HUES64 (cell line): ENCODE measurements at regions not wholly inside any gene's neighbourhood (a gene's known extent, or its start where the extent isn't known, plus 50 kb on each side); places are given as distances from the start of the nearest gene placed in this dataset.
A peak's percentile ranks its signal among the peaks of the same experiment; 100 is the strongest.
"Not testable (repeated sequence)": the region's sequence is repeated elsewhere in the genome, so short reads cannot be mapped to it uniquely, and the experiment has no call there.

Experiments
- H3K27ac ChIP-seq: 2 replicates; pipeline ENCODE4 v1.7.0; 2013; ENCODE audit warnings: low read depth, low read length, inconsistent platforms
- H3K27me3 ChIP-seq: 2 replicates; pipeline ENCODE4 v1.6.1; 2013; ENCODE audit warnings: mild to moderate bottlenecking, low read length; ENCODE audit not compliant: insufficient read depth
- H3K36me3 ChIP-seq: 2 replicates; pipeline ENCODE4 v1.6.1; 2013; ENCODE audit warnings: mild to moderate bottlenecking, low read length; ENCODE audit not compliant: insufficient read depth
- H3K4me1 ChIP-seq: 2 replicates; pipeline ENCODE4 v1.6.1; 2013; ENCODE audit warnings: mild to moderate bottlenecking, low read length, moderate library complexity; ENCODE audit not compliant: insufficient read depth
- H3K4me3 ChIP-seq: 2 replicates; pipeline ENCODE4 v1.5.1; 2013; ENCODE audit warnings: mild to moderate bottlenecking, low read length, moderate library complexity
- H3K9ac ChIP-seq: 2 replicates; pipeline ENCODE4 v1.6.1; 2013; ENCODE audit warnings: mild to moderate bottlenecking, low read depth, low read length
- H3K9me3 ChIP-seq: 2 replicates; pipeline ENCODE4 v1.6.1; 2013; ENCODE audit warnings: low read depth, low read length; ENCODE audit not compliant: insufficient read depth
- WGBS: fragments of 150-250, 120-280 bp; methylation state at CpG from one replicate; pipeline ENCODE4 v1.1.7; 2013; ENCODE audit warnings: missing lambda C conversion rate; 5-methylcytosine and 5-hydroxymethylcytosine counted together

DNA sequence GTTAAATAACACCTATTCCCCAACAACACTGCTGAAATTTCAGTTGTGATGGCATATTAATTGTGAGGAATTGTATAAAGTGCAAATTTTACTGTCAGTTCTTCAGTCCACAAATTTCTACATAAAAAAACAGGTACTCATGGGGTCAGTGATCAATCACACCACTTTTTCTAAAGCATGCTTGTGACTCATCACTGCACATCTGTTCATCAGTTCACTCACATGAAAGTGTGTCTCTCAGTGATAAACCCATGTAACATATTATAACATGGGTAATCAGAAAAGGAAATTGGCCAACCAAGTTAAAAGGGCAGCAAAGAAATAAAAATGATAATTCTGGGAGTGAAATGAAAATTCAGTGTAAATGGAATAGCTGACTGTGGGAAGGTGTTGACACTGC lies 234.7 kb upstream of the FKBP1C start:
- H3K4me3 ChIP-seq, result no peak overlapping the region
- H3K27ac ChIP-seq, result no peak overlapping the region
- no peak overlapping the region for H3K9ac ChIP-seq
- H3K9me3 ChIP-seq, result no peaks in the 10 kb centered on the region
- no peaks in the 10 kb centered on the region for H3K4me1 ChIP-seq
- no peaks in the 10 kb centered on the region for H3K27me3 ChIP-seq
- H3K36me3 ChIP-seq, result no peaks in the 10 kb centered on the region

DNA sequence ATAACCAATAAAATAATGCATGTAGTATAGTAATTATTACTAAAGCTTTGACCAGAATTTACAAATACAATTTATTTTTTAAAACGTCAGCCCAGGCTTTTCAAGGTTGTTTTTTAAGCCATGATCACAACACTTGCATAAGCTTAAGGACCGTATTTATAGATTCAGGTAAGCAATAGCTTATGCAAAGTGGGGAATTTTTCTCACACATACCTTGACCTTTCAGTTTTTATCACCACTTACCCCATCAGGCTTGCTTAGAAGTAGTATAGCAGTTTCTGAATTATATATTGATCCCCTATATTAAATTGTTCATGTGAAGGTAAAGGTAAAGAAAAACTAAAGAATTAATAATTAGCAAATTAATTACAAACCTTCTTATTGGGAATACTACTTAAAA lies 232.3 kb upstream of the FKBP1C start:
- H3K36me3 ChIP-seq, result no peaks in the 10 kb centered on the region
- no peak overlapping the region for H3K27ac ChIP-seq
- H3K9ac ChIP-seq, result no peak overlapping the region
- WGBS, result 100% methylated on average over 2 of the region's 2 CpGs
- H3K9me3 ChIP-seq, result no peaks in the 10 kb centered on the region
- H3K27me3 ChIP-seq, result no peaks in the 10 kb centered on the region
- H3K4me1 ChIP-seq, result no peaks in the 10 kb centered on the region
- no peak overlapping the region for H3K4me3 ChIP-seq

DNA sequence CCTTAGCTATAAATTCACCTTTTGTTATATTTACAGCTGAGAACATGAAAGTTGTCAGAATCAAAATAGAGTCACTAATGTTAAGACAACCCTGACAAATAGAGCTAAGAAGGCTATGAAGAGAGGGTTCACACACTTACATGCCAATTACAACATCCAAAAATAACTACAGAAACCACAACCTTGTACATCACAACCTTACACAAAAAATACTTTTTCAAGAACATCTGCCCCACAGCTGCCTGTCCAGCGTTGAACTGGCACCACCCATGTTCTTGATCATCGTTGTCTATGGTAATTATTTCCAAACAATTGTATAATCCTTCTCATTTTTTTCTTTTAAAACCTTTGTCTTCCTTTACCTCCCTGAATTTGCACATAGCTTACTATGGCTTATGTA lies 231.2 kb upstream of the FKBP1C start:
- H3K4me3 ChIP-seq, result no peak overlapping the region
- WGBS, result 97% methylated on average over 2 of the region's 2 CpGs
- H3K9me3 ChIP-seq, result no peaks in the 10 kb centered on the region
- no peaks in the 10 kb centered on the region for H3K27me3 ChIP-seq
- no peaks in the 10 kb centered on the region for H3K4me1 ChIP-seq
- H3K9ac ChIP-seq, result no peak overlapping the region
- H3K36me3 ChIP-seq, result no peaks in the 10 kb centered on the region
- no peak overlapping the region for H3K27ac ChIP-seq

DNA sequence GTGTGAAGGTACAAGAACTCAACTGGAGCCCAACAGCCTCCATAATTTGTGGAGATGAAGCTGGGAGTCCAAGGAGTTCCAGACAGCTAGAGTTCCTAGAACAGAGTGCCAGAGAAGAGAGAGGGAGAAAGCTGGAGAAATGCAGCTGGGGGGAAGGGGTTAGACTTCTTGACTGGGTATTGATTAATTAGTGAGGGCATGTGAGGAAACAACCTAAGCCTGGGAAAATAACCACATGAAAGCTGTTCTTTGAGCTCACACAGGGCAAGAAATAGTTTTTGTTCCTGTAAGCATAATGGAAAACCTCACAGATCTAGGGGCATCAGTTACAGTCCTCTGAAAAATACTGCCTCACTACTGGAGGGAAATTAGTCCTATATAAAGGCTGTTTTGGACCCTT lies 230.5 kb upstream of the FKBP1C start:
- Histone ChIP-seq H3K9me3 (no peaks in the 10 kb centered on the region), H3K4me1 (no peaks in the 10 kb centered on the region), H3K9ac (no peak overlapping the region), H3K36me3 (no peaks in the 10 kb centered on the region), H3K4me3 (no peak overlapping the region), H3K27me3 (no peaks in the 10 kb centered on the region), H3K27ac (no peak overlapping the region)

DNA sequence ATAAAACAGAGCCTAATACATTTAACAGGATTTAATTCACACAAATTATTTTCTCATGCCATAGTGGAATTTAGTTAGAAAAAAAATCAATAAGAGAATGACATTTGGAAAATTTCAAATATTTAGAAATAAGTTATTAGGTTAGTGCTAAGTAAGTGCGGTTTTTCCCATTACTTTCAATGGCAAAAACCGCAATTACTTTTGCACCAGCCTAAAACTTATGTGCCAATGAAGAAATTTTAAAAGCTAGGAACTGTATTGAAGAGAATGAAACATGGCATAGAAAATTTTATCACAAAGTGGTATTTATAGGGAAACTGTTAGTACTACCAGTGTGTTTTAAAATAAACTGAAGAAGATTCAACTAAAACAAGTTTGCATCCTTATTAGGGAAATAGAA lies 228.3 kb upstream of the FKBP1C start:
- H3K36me3 ChIP-seq, result no peaks in the 10 kb centered on the region
- H3K9me3 ChIP-seq, result no peaks in the 10 kb centered on the region
- no peak overlapping the region for H3K4me3 ChIP-seq
- H3K27ac ChIP-seq, result no peak overlapping the region
- no peaks in the 10 kb centered on the region for H3K4me1 ChIP-seq
- H3K9ac ChIP-seq, result no peak overlapping the region
- no CpG with 5 or more reads among the region's 2 CpGs for WGBS
- H3K27me3 ChIP-seq, result no peaks in the 10 kb centered on the region

DNA sequence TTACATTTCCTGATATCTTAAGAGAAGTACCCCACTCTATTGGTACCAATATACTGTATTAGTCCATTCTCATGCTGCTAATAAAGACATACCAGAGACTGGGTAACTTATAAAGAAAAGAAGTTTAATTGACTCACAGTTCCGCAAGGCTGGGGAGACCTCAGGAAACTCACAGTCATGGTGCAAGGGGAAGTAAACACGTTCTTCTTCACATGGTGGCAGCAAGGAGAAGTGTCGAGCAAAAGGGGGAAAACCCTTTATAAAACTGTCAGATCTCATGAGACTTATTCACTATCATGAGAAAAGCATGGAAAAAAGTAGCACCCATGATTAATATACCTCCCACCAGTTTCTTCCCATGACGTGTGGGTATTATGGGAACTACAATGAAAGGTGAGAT lies 219.6 kb upstream of the FKBP1C start:
- H3K4me1 ChIP-seq, H3K27me3 ChIP-seq, H3K9me3 ChIP-seq, H3K4me3 ChIP-seq, H3K27ac ChIP-seq, H3K9ac ChIP-seq, H3K36me3 ChIP-seq: not testable (repeated sequence)
- WGBS, result 97% methylated on average over 3 of the region's 4 CpGs

DNA sequence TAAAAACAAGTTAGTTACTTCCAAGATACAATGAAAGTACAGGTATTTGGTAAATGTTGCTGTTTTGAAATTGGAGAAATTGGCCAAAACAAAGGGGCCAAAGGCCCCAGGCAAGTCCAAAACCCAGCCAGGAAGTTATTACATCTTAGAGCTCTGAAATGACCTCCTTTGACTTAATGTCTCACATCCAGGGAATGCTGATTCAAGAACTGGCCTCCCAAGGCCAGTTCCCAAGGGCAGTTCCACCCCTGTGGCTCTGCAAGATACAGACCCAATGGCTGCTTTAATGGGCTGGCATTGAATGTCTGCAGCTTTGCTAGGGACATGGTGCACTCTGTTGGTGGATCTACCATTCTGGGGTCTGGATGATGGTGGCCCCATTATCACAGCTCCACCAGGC lies 217.3 kb upstream of the FKBP1C start:
- H3K9ac ChIP-seq, result no peak overlapping the region
- no peaks in the 10 kb centered on the region for H3K27me3 ChIP-seq
- H3K36me3 ChIP-seq, result no peaks in the 10 kb centered on the region
- peaks cover 4% of the 10 kb centered on the region; the same call in 1 of the 2 replicates for H3K4me1 ChIP-seq
- no peaks in the 10 kb centered on the region for H3K9me3 ChIP-seq
- no peak overlapping the region for H3K4me3 ChIP-seq
- no peak overlapping the region for H3K27ac ChIP-seq

DNA sequence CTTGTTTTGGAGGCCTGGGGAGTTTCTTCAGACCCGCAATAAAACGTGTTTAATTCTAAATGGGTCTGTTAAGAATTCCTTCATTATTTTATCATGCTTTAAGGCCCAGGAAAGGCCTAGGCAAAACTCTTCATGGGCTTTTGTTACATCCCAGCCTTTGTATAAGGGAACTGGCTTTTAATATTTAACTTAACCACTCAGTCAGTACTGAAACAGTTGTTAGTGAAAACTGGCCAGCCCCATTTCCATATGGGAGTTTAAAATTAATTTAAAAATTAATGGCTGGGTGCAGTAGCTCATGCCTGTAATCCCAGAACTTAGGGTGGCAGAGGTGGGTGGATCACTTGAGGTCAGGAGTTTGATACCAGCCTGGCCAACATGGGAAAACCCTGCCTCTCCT lies 213.2 kb upstream of the FKBP1C start:
- WGBS, result no CpG with 5 or more reads among the region's 2 CpGs
- no peak overlapping the region for H3K9ac ChIP-seq
- H3K36me3 ChIP-seq, result no peaks in the 10 kb centered on the region

DNA sequence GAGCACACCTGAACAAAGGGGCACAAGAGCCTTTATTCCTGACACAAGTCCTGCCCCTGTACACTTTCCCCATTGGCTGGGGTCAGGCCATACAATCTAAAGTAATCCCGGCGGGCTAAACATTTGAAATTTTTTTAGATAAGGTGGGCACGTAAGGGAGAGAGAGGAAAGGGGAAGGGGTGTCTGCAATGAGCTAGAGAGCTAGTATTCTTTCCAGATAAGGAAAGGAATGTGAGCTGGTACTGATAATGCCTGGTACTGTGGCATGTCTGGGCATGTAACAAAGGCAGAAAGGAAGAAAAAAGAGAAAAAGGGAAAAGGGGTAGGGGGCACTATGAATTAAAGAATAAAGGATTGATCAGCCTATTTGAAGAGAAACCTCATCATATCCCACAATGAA lies 212.0 kb upstream of the FKBP1C start:
- Histone ChIP-seq H3K27ac (peak overlapping the region; percentile 81), H3K9ac (peak overlapping the region; percentile 46), H3K4me1 (peaks cover 14% of the 10 kb centered on the region)
- WGBS, result 58% methylated on average over 3 of the region's 3 CpGs
- not testable (repeated sequence) for H3K36me3 ChIP-seq, H3K9me3 ChIP-seq, H3K4me3 ChIP-seq, H3K27me3 ChIP-seq

More for the DNA sequence above, 213.2 kb upstream of the FKBP1C start:
- no peaks in the 10 kb centered on the region for H3K9me3 ChIP-seq
- H3K27me3 ChIP-seq, result no peaks in the 10 kb centered on the region
- H3K4me1 ChIP-seq, result peaks cover 14% of the 10 kb centered on the region
- H3K27ac ChIP-seq, result no peak overlapping the region
- no peak overlapping the region for H3K4me3 ChIP-seq

DNA sequence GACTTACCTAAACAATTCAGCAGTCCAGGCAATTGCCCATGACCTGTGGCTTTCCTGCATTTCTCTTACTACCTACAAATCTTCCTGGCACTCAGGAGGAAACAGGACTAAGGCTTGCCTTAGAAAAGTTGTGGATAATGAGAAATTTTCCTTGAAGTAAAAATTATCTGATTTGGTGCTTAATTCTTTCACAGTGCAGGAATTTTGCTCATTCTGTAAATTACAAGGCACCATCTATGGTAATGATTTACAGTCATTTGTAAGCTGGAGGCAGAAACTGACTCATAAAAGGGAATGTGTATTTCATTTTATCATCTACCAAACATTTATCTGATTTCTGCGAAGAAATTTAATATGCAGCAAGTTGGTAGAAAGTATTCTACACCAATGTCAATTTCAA lies 211.5 kb upstream of the FKBP1C start:
- peak overlapping the region; percentile 46 for H3K9ac ChIP-seq
- H3K4me3 ChIP-seq, result no peak overlapping the region
- peaks cover 14% of the 10 kb centered on the region for H3K4me1 ChIP-seq
- H3K27me3 ChIP-seq, result no peaks in the 10 kb centered on the region
- no peaks in the 10 kb centered on the region for H3K9me3 ChIP-seq
- peak overlapping the region; percentile 81 for H3K27ac ChIP-seq
- H3K36me3 ChIP-seq, result no peaks in the 10 kb centered on the region
- no CpG with 5 or more reads among the region's 1 CpG for WGBS

DNA sequence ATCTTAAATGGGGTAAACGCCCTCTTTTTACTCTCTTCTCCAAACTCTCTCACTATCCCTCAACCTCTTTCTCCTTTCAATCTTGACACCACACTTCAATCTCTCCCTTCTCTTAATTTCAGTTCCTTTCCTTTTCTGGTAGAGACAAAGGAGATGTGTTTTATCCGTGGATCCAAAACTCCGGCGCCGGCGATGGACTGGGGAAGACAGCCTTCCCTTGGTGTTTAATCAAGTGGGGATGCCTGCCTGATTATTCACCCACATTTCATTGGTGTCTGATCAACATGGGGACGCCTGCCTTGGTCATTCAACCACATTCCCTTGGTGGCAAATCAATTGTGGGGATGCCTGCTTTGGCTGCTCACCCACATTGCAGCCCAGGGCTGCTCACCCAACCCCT lies 205.3 kb upstream of the FKBP1C start:
- not testable (repeated sequence) for H3K9ac ChIP-seq, H3K27ac ChIP-seq, H3K9me3 ChIP-seq, H3K27me3 ChIP-seq, H3K4me3 ChIP-seq, H3K4me1 ChIP-seq, H3K36me3 ChIP-seq
- 95% methylated on average over 7 of the region's 7 CpGs for WGBS

DNA sequence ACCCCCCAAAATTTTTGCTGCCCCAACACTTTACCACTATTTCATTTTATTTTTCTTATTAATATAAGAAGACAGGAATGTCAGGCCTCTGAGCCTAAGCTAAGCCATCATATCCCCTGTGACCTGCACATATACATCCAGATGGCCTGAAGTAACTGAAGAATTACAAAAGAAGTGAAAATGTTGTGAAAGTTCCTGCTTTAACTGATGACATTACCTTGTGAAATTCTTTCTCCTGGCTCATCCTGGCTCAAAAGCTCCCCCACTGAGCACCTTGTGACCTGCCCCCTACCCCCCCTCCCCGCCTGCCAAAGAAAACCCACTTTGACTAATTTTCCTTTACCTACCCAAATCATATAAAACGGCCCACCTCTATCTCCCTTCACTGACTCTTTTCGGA lies 200.3 kb upstream of the FKBP1C start:
- H3K27me3 ChIP-seq, H3K36me3 ChIP-seq, H3K9ac ChIP-seq, H3K4me1 ChIP-seq, H3K4me3 ChIP-seq, H3K9me3 ChIP-seq: not testable (repeated sequence)
- peak overlapping the region; percentile 46; the same call in 1 of the 2 replicates for H3K27ac ChIP-seq
- WGBS, result 47% methylated on average over 3 of the region's 3 CpGs
